Loucy (cell line): ENCODE measurements at regions not wholly inside any gene's neighbourhood (a gene's known extent, or its start where the extent isn't known, plus 50 kb on each side); places are given as distances from the start of the nearest gene placed in this dataset.

Experiments
- H2AFZ ChIP-seq: fragments of 200-600 bp; sonication (generic); 2 replicates; pipeline ENCODE4 v1.6.0; 2016; ENCODE audit warnings: antibody characterized with exemption, mild to moderate bottlenecking, low read length, moderate library complexity
- H3F3A ChIP-seq: fragments of 200-600 bp; 2 replicates; pipeline ENCODE4 v1.6.0; 2016; ENCODE audit warnings: antibody characterized with exemption, low read depth, mild to moderate bottlenecking
- H3K27me3 ChIP-seq: fragments of 200-600 bp; sonication (generic); 2 replicates; pipeline ENCODE4 v1.6.1; 2014; ENCODE audit warnings: low read length, mild to moderate bottlenecking; ENCODE audit not compliant: insufficient read depth, poor library complexity, severe bottlenecking
- H3K36me3 ChIP-seq: fragments of 200-600 bp; sonication (generic); 2 replicates; pipeline ENCODE4 v1.6.1; 2016; ENCODE audit warnings: low read length; ENCODE audit not compliant: insufficient read depth
- H3K4me1 ChIP-seq: fragments of 200-600 bp; sonication (generic); 2 replicates; pipeline ENCODE4 v1.5.1; 2014; ENCODE audit warnings: low read length, mild to moderate bottlenecking; ENCODE audit not compliant: insufficient read depth, poor library complexity, severe bottlenecking
- H3K4me2 ChIP-seq: fragments of 200-600 bp; sonication (generic); 2 replicates; pipeline ENCODE4 v1.6.0; 2014; ENCODE audit warnings: antibody characterized with exemption, low read length, low read depth, mild to moderate bottlenecking; ENCODE audit not compliant: poor library complexity, severe bottlenecking
- H3K4me3 ChIP-seq: fragments of 200-600 bp; sonication (generic); 2 replicates; pipeline ENCODE4 v1.5.1; 2014; ENCODE audit warnings: low read length, mild to moderate bottlenecking, mixed read lengths; ENCODE audit not compliant: poor library complexity, severe bottlenecking
- H3K79me2 ChIP-seq: fragments of 200-600 bp; sonication (generic); 2 replicates; pipeline ENCODE4 v1.6.1; 2014; ENCODE audit warnings: low read length; ENCODE audit not compliant: insufficient read depth
- H3K9ac ChIP-seq: fragments of 200-600 bp; sonication (generic); 2 replicates; pipeline ENCODE4 v1.6.0; 2014; ENCODE audit warnings: mild to moderate bottlenecking, low read depth, low read length, moderate library complexity; ENCODE audit not compliant: poor library complexity, severe bottlenecking
- H3K9me2 ChIP-seq: fragments of 200-600 bp; sonication (generic); replicated peaks from 2 replicates; pipeline ENCODE4 v1.6.1; 2016; ENCODE audit warnings: low read depth, low read length, mixed read lengths
- H3K9me3 ChIP-seq: fragments of 200-600 bp; sonication (generic); 2 replicates; pipeline ENCODE4 v1.6.1; 2014; ENCODE audit warnings: mild to moderate bottlenecking, antibody characterized with exemption, low read length, low read depth; ENCODE audit not compliant: insufficient read depth
- H4K20me1 ChIP-seq: fragments of 200-600 bp; sonication (generic); 2 replicates; pipeline ENCODE4 v1.6.0; 2014; ENCODE audit warnings: antibody characterized with exemption, low read length, mild to moderate bottlenecking; ENCODE audit not compliant: insufficient read depth, poor library complexity, severe bottlenecking
- CTCF ChIP-seq: fragments of 200-600 bp; sonication (generic); conservative IDR thresholded peaks from 2 replicates; pipeline ENCODE4 v1.5.1; 2014; ENCODE audit warnings: mild to moderate bottlenecking, antibody characterized with exemption, low read length
- EZH2phosphoT487 ChIP-seq: fragments of 200-600 bp; IDR thresholded peaks from 2 replicates; pipeline ENCODE4 v1.6.1; 2018; ENCODE audit warnings: antibody characterized with exemption, mild to moderate bottlenecking, moderate library complexity, borderline replicate concordance

GRCh38 chr2:14516844-14517243 lies 115.7 kb upstream of the LRATD1 start:
- Histone ChIP-seq H3K36me3 (no peaks in the 10 kb centered on the region), H3K4me2 (no peak overlapping the region), H3K9me2 (no peaks in the 10 kb centered on the region), H3K27me3 (no peaks in the 10 kb centered on the region), H3K79me2 (no peaks in the 10 kb centered on the region), H2AFZ (no peak overlapping the region), H3K4me3 (no peak overlapping the region), H4K20me1 (no peaks in the 10 kb centered on the region), H3K4me1 (no peaks in the 10 kb centered on the region), H3K9me3 (no peaks in the 10 kb centered on the region), H3K9ac (no peak overlapping the region), H3F3A (no peaks in the 10 kb centered on the region)
- TF ChIP-seq CTCF = no peak
- TF ChIP-seq EZH2phosphoT487 = no peak

DNA sequence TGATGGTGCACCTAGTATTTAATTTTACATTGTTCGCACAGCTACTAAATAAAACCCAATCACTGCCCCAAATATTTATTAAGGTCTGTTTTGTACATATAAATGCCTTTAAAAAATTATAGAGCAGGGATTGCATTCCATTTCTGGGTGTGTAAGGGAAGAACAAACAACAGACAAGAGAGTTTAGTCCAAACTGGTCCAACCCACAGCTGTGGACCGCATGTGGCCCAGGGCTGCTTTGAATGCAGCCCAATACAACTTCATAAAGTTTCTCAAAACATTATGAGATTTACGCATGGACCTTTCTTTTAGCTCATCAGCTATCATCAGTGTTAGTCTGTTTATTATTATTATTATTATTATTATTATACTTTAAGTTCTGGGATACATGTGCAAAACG lies 114.8 kb upstream of the LRATD1 start:
- Histone ChIP-seq H3K4me2 (no peak overlapping the region), H3K9me3 (no peaks in the 10 kb centered on the region), H3K9me2 (no peaks in the 10 kb centered on the region), H3K4me3 (no peak overlapping the region), H3F3A (no peaks in the 10 kb centered on the region), H3K9ac (no peak overlapping the region), H3K27me3 (no peaks in the 10 kb centered on the region), H3K36me3 (no peaks in the 10 kb centered on the region), H2AFZ (no peak overlapping the region), H3K4me1 (no peaks in the 10 kb centered on the region), H3K79me2 (no peaks in the 10 kb centered on the region), H4K20me1 (no peaks in the 10 kb centered on the region)
- TF ChIP-seq EZH2phosphoT487 = no peak
- no peak for TF ChIP-seq CTCF

DNA sequence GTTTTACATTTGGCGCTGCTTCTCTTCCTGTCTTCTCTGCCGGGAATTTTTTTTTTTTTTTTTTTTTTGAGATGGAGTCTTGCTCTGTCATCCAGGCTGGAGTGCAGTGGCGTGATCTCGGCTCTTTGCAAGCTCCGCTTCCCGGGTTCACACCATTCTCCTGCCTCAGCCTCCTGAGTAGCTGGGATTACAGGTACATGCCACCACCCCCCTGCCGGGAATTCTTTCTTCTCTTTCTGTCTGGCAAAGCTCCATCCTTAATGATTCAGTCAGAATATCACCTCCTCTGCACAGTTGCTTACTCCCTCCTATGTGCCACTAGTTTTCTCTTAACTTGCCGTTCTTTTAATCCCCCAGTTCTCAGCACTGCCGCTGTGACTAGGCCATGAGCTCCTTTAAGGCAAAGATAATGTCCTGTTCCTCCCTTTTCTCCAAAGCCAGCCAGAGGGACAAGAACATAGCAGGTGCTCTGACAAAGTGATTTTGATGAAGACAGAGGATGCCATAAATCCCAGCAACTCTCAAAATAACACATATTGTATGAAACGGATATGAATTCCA lies 112.1 kb upstream of the LRATD1 start:
- Histone ChIP-seq H2AFZ (no peak overlapping the region), H3K4me1 (no peaks in the 10 kb centered on the region), H3K9me3 (no peaks in the 10 kb centered on the region)

More for the DNA sequence above, 112.1 kb upstream of the LRATD1 start:
- Histone ChIP-seq H3K36me3 (no peaks in the 10 kb centered on the region), H3K9me2 (no peaks in the 10 kb centered on the region), H3F3A (no peaks in the 10 kb centered on the region), H3K4me3 (no peak overlapping the region), H3K79me2 (no peaks in the 10 kb centered on the region), H3K27me3 (no peaks in the 10 kb centered on the region), H3K4me2 (no peak overlapping the region), H4K20me1 (no peaks in the 10 kb centered on the region), H3K9ac (no peak overlapping the region)
- TF ChIP-seq EZH2phosphoT487 (no peak), CTCF (no peak)
